H1 (cell line): ENCODE measurements at regions not wholly inside any gene's neighbourhood (a gene's known extent, or its start where the extent isn't known, plus 50 kb on each side); places are given as distances from the start of the nearest gene placed in this dataset.

ENCODE experiments used
- CTCF ChIA-PET: fragments of 300-600 bp; sonication (Branson Sonifier 250); formaldehyde crosslinking; loops from one replicate; lab custom pipeline; 2021; ENCODE audit not compliant: partially characterized antibody; lab: Charles Lee
- POLR2A ChIA-PET: fragments of 300-600 bp; sonication (Branson Sonifier 250); formaldehyde crosslinking; loops from one replicate; lab custom pipeline; 2021; ENCODE audit warnings: inconsistent platforms; ENCODE audit not compliant: partially characterized antibody; lab: Charles Lee
- DNase-seq, 2 experiments: peaks; one replicate each; pipeline versions ENCODE4 v3.0.0 to v3.0.0-alpha.2; 2010 to 2022; ENCODE audit warnings: low spot score in 2 of 2, low read depth in 1 of 2, mixed read lengths in 1 of 2
- FAIRE-seq: peaks from 2 replicates; lab custom pipeline; 2011; peaks lifted over from hg19 to GRCh38; lab: Jason Lieb, UNC
- H2AFZ ChIP-seq: 2 replicates; pipeline ENCODE4 v1.8.1; 2012; ENCODE audit warnings: low read length, inconsistent platforms
- H2AK5ac ChIP-seq: 2 replicates; pipeline ENCODE4 v1.6.1; 2013; ENCODE audit warnings: low read depth, low read length
- H2BK120ac ChIP-seq: replicated peaks from 2 replicates; pipeline ENCODE3; 2013; ENCODE audit warnings: low read depth, low read length, inconsistent platforms
- H2BK12ac ChIP-seq: 2 replicates; pipeline ENCODE4 v1.6.1; 2013; ENCODE audit warnings: low read depth, low read length
- H2BK15ac ChIP-seq: 2 replicates; pipeline ENCODE4 v1.6.1; 2013; ENCODE audit warnings: low read length
- H2BK20ac ChIP-seq: 2 replicates; pipeline ENCODE4 v1.6.1; 2013; ENCODE audit warnings: low read length
- H2BK5ac ChIP-seq: 2 replicates; pipeline ENCODE4 v1.6.1; 2013; ENCODE audit warnings: low read depth, low read length
- H3K14ac ChIP-seq: 2 replicates; pipeline ENCODE4 v1.6.1; 2013; ENCODE audit warnings: inconsistent platforms; ENCODE audit not compliant: insufficient read length
- H3K18ac ChIP-seq: 2 replicates; pipeline ENCODE4 v1.6.1; 2013; ENCODE audit warnings: low read length; ENCODE audit errors: extremely low read depth
- H3K23ac ChIP-seq: 2 replicates; pipeline ENCODE4 v1.6.1; 2013; ENCODE audit warnings: inconsistent platforms; ENCODE audit not compliant: insufficient read length
- H3K23me2 ChIP-seq: 2 replicates; pipeline ENCODE4 v1.6.1; 2013; ENCODE audit warnings: low read depth, low read length
- H3K27ac ChIP-seq: 2 replicates; pipeline ENCODE4 v1.6.1; 2011; ENCODE audit warnings: low read depth, low read length, inconsistent platforms
- H3K27me3 ChIP-seq, 4 experiments: replicated peaks in 1 of 4; 1 replicate in 1 of 4; 2 replicates in 3 of 4; pipeline versions ENCODE4 v1.6.1 to v1.8.1; 2011 to 2013; ENCODE audit warnings: low read length in 3 of 4, mild to moderate bottlenecking in 3 of 4, inconsistent platforms in 2 of 4, mixed read lengths in 2 of 4, moderate library complexity in 1 of 4; ENCODE audit not compliant: control insufficient read depth in 3 of 4, insufficient read depth in 3 of 4; ENCODE audit errors: extremely low read depth in 1 of 4
- H3K36me3 ChIP-seq, 4 experiments: 2 replicates each; pipeline versions ENCODE4 v1.6.1 to v1.8.1; 2011 to 2013; ENCODE audit warnings: mild to moderate bottlenecking in 4 of 4, low read length in 3 of 4, moderate library complexity in 2 of 4, control low read depth in 1 of 4, inconsistent platforms in 1 of 4; ENCODE audit not compliant: insufficient read depth in 4 of 4, control insufficient read depth in 2 of 4
- H3K4ac ChIP-seq: replicated peaks from 2 replicates; pipeline ENCODE3; 2013; ENCODE audit warnings: low read length, low read depth, mixed read lengths, inconsistent platforms; ENCODE audit not compliant: insufficient read length
- H3K4me1 ChIP-seq, 4 experiments: replicated peaks in 1 of 4; 1 replicate in 1 of 4; 2 replicates in 3 of 4; pipeline versions ENCODE4 v1.6.1 to v1.8.1; 2011 to 2013; ENCODE audit warnings: low read length in 3 of 4, inconsistent platforms in 2 of 4, mixed read lengths in 1 of 4; ENCODE audit not compliant: insufficient read depth in 4 of 4, control insufficient read depth in 3 of 4
- H3K4me2 ChIP-seq, 2 experiments: 2 replicates each; pipeline versions ENCODE4 v1.6.1 to v1.8.1; 2011 to 2013; ENCODE audit warnings: low read depth in 2 of 2, low read length in 2 of 2, control low read depth in 1 of 2, inconsistent platforms in 1 of 2, mild to moderate bottlenecking in 1 of 2; ENCODE audit not compliant: insufficient read depth in 1 of 2
- H3K4me3 ChIP-seq, 4 experiments: fragments of 200-600, 300-600 bp in 1 of 4; sonication (generic), shearing (Covaris generic), sonication (Bioruptor Twin) in 1 of 4; 2 replicates each; pipeline versions ENCODE4 v1.5.1 to v1.8.1; 2011 to 2016; ENCODE audit warnings: low read length in 4 of 4, low read depth in 3 of 4, control low read depth in 2 of 4, inconsistent platforms in 2 of 4, mild to moderate bottlenecking in 2 of 4, mixed read lengths in 1 of 4, moderate library complexity in 1 of 4; ENCODE audit not compliant: insufficient read depth in 2 of 4; ENCODE audit errors: extremely low read depth in 1 of 4
- H3K56ac ChIP-seq: replicated peaks from 2 replicates; pipeline ENCODE3; 2013; ENCODE audit warnings: low read depth, mild to moderate bottlenecking, mixed read lengths, low read length, inconsistent platforms; ENCODE audit not compliant: insufficient read length
- H3K79me1 ChIP-seq: 2 replicates; pipeline ENCODE4 v1.6.1; 2013; ENCODE audit warnings: low read depth, low read length, control low read depth
- H3K79me2 ChIP-seq, 2 experiments: 2 replicates each; pipeline versions ENCODE4 v1.6.1 to v1.8.1; 2012 to 2013; ENCODE audit warnings: low read length in 2 of 2, mild to moderate bottlenecking in 2 of 2, inconsistent platforms in 1 of 2; ENCODE audit not compliant: insufficient read depth in 2 of 2, control insufficient read depth in 1 of 2
- H3K9ac ChIP-seq, 4 experiments: replicated peaks in 1 of 4; 1 replicate in 1 of 4; 2 replicates in 3 of 4; pipeline versions ENCODE4 v1.6.1 to v1.8.1; 2011 to 2013; ENCODE audit warnings: low read depth in 3 of 4, low read length in 3 of 4, control low read depth in 2 of 4, mild to moderate bottlenecking in 2 of 4, moderate library complexity in 2 of 4, inconsistent platforms in 1 of 4; ENCODE audit errors: extremely low read depth in 1 of 4
- H3K9me3 ChIP-seq, 2 experiments: 2 replicates each; pipeline versions ENCODE4 v1.6.1 to v1.8.1; 2012 to 2013; ENCODE audit warnings: mild to moderate bottlenecking in 2 of 2, moderate library complexity in 2 of 2, control low read depth in 1 of 2, inconsistent platforms in 1 of 2, low read depth in 1 of 2, low read length in 1 of 2, mixed read lengths in 1 of 2; ENCODE audit not compliant: insufficient read depth in 2 of 2
- H4K20me1 ChIP-seq, 2 experiments: replicated peaks in 1 of 2; 2 replicates each; pipeline versions ENCODE3 to v1.8.1; 2011 to 2013; ENCODE audit warnings: inconsistent platforms in 2 of 2, low read length in 2 of 2, mild to moderate bottlenecking in 1 of 2; ENCODE audit not compliant: insufficient read depth in 2 of 2, control insufficient read depth in 1 of 2
- H4K5ac ChIP-seq: 2 replicates; pipeline ENCODE4 v1.6.1; 2013; ENCODE audit warnings: low read length, low read depth, mixed read lengths, inconsistent platforms; ENCODE audit not compliant: insufficient read length
- H4K8ac ChIP-seq: 2 replicates; pipeline ENCODE4 v1.8.0; 2013; ENCODE audit warnings: mild to moderate bottlenecking, moderate library complexity, low read length, inconsistent platforms; ENCODE audit not compliant: insufficient read depth; ENCODE audit errors: extremely low read depth
- H4K91ac ChIP-seq: replicated peaks from 2 replicates; pipeline ENCODE3; 2013; ENCODE audit warnings: low read length, mixed read lengths, inconsistent platforms; ENCODE audit not compliant: insufficient read length
- ASH2L ChIP-seq: fragments of 200-600, 300-600 bp; sonication (generic); IDR thresholded peaks from one replicate; pipeline ENCODE4 v1.7.1; 2017; ENCODE audit warnings: low read length
- BCL11A ChIP-seq, 2 experiments: IDR thresholded peaks; one replicate each; pipeline ENCODE4 v1.6.1; 2011; ENCODE audit warnings: low read depth in 2 of 2, low read length in 2 of 2, mild to moderate bottlenecking in 2 of 2
- EZH2 ChIP-seq: fragments of 200-600 bp; sonication (generic); IDR thresholded peaks from 2 replicates; pipeline ENCODE4 v1.7.1; 2012; ENCODE audit warnings: low read depth, mild to moderate bottlenecking, moderate library complexity, low read length, inconsistent platforms; ENCODE audit not compliant: severe bottlenecking
- FOSL1 ChIP-seq: IDR thresholded peaks from 2 replicates; pipeline ENCODE4 v1.6.1; 2011; ENCODE audit warnings: mild to moderate bottlenecking, low read depth, low read length, moderate library complexity; ENCODE audit not compliant: insufficient read depth
- HDAC6 ChIP-seq: IDR thresholded peaks from one replicate; pipeline ENCODE4 v1.7.1; 2012; ENCODE audit warnings: low read depth, mild to moderate bottlenecking, inconsistent platforms, low read length, moderate library complexity
- MAFK ChIP-seq: IDR thresholded peaks from 2 replicates; pipeline ENCODE4 v1.6.1; 2012; ENCODE audit warnings: low read depth, mild to moderate bottlenecking, improper control_type of control experiment, low read length
- POU5F1 ChIP-seq: IDR thresholded peaks from 2 replicates; pipeline ENCODE4 v1.6.1; 2011; ENCODE audit warnings: low read depth, mild to moderate bottlenecking, low read length, moderate library complexity
- SAP30 ChIP-seq: fragments of 300-600 bp; sonication (generic); IDR thresholded peaks from 2 replicates; pipeline ENCODE4 v1.7.1; 2012; ENCODE audit warnings: low read length, moderate library complexity, mild to moderate bottlenecking, inconsistent platforms; ENCODE audit not compliant: insufficient read depth, insufficient replicate concordance
- SIX5 ChIP-seq: IDR thresholded peaks from 2 replicates; pipeline ENCODE4 v1.6.1; 2011; ENCODE audit warnings: mild to moderate bottlenecking, low read depth, low read length
- SP2 ChIP-seq: IDR thresholded peaks from 2 replicates; pipeline ENCODE4 v1.6.1; 2012; ENCODE audit warnings: mild to moderate bottlenecking, low read length, inconsistent platforms
- SUZ12 ChIP-seq: fragments of 200-600 bp; sonication (generic); IDR thresholded peaks from 2 replicates; pipeline ENCODE4 v1.6.1; 2012; ENCODE audit warnings: mild to moderate bottlenecking, inconsistent platforms, low read length, moderate library complexity, mixed read lengths
- WGBS, 2 experiments: shearing (Covaris generic) in 1 of 2; methylation state at CpG; one replicate each; pipeline versions ENCODE4 v1.1.6 to v1.1.7; 2013 to 2015; ENCODE audit warnings: low lambda C conversion rate in 2 of 2, mixed read lengths in 2 of 2, inconsistent platforms in 1 of 2, low coverage in 1 of 2, missing lambda C conversion rate in 1 of 2; ENCODE audit not compliant: insufficient replicate concordance in 2 of 2, insufficient coverage in 1 of 2, insufficient read length in 1 of 2; ENCODE audit errors: extremely low coverage in 1 of 2, missing lambda C conversion rate in 1 of 2; 5-methylcytosine and 5-hydroxymethylcytosine counted together
- TF ChIP-seq, protein P1 (sequence below): IDR thresholded peaks from 2 replicates; pipeline ENCODE4 v1.6.1; 2012; ENCODE audit warnings: low read length, inconsistent platforms

DNA sequence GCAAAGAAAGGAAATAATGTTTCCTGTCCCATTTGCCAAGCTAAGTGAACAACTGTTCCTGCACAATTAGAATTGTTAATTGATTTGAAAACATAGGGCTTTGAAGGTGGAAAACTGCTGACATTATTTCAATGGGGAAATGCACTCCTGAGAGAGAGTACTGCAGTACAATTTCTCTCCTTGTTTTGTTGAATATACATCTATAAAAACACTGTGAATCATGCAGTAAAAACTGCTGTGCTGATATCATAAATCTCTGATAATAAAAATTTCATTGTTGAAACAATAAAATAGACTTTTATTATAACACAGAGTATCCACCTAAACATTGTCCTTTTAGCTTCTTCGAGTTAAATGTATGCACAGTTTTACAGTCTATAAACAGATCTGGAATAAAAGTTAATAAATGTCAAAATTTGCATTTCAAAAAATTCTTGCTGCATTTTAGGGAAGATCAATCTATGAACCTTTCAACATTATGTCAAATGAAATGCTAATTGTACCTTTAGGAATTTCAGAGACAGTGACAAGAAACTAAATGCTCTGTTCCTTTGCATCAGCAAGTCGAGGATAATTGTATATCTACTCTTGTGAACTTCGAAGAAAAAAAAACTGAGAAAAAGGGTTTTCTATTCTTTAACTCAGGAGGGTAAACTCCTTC is 328.2 kb upstream of the DACH1 start:
- no peak for FAIRE-seq
- POLR2A ChIA-PET, result no interaction called here
- TF ChIP-seq SIX5, result no peak
- no peak for TF ChIP-seq MAFK
- TF ChIP-seq FOSL1, result no peak
- TF ChIP-seq HDAC6, result no peak
- TF ChIP-seq SP2, result no peak
- TF ChIP-seq SAP30, result no peak
- no peak for TF ChIP-seq BCL11A (IDR thresholded peaks at IDR 0.05; ENCODE audit: low read depth in 2 of 2, low read length in 2 of 2)
- TF ChIP-seq ASH2L, result no peak
- TF ChIP-seq, protein P1, sequence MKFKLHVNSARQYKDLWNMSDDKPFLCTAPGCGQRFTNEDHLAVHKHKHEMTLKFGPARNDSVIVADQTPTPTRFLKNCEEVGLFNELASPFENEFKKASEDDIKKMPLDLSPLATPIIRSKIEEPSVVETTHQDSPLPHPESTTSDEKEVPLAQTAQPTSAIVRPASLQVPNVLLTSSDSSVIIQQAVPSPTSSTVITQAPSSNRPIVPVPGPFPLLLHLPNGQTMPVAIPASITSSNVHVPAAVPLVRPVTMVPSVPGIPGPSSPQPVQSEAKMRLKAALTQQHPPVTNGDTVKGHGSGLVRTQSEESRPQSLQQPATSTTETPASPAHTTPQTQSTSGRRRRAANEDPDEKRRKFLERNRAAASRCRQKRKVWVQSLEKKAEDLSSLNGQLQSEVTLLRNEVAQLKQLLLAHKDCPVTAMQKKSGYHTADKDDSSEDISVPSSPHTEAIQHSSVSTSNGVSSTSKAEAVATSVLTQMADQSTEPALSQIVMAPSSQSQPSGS, result no peak
- no peak for TF ChIP-seq EZH2
- TF ChIP-seq SUZ12, result no peak
- no peak for TF ChIP-seq POU5F1

More for the DNA sequence above, 328.2 kb upstream of the DACH1 start:
- H3K79me2 ChIP-seq, result no peaks in the 10 kb centered on the region
- no peak overlapping the region for H2BK12ac ChIP-seq
- H3K14ac ChIP-seq, result no peak overlapping the region
- H4K20me1 ChIP-seq, result no peaks in the 10 kb centered on the region
- no peak overlapping the region for H2BK15ac ChIP-seq
- no peak overlapping the region for H3K4me3 ChIP-seq
- no peak overlapping the region for H3K23ac ChIP-seq
- H3K27me3 ChIP-seq, result no peaks in the 10 kb centered on the region
- no peak overlapping the region for H2BK5ac ChIP-seq
- H2AK5ac ChIP-seq, result no peak overlapping the region
- no peak overlapping the region for H4K91ac ChIP-seq
- no peak overlapping the region for H3K56ac ChIP-seq
- no peak overlapping the region for H3K4ac ChIP-seq
- H3K9ac ChIP-seq, result no peak overlapping the region
- CTCF ChIA-PET, result interaction anchor here (1.4 kb wide), 1 partner anchor 13 kb away, joined by 5 read pairs; no protein-coding TSS in a partner anchor
- no peaks in the 10 kb centered on the region for H3K23me2 ChIP-seq
- no peak overlapping the region for H3K4me2 ChIP-seq
- no peak overlapping the region for H3K18ac ChIP-seq
- H3K36me3 ChIP-seq, result no peaks in the 10 kb centered on the region
- H2BK120ac ChIP-seq, result no peak overlapping the region
- H3K79me1 ChIP-seq, result no peaks in the 10 kb centered on the region
- no peak overlapping the region for H3K27ac ChIP-seq
- 0 out of 2 replicates have a peak overlapping the region, but pooled peaks have one; percentile 63 for H2AFZ ChIP-seq
- no peak overlapping the region for H4K5ac ChIP-seq
- H2BK20ac ChIP-seq, result no peak overlapping the region
- no peak for DNase-seq
- H3K4me1 ChIP-seq, result no peaks in the 10 kb centered on the region
- 97% methylated on average over 3 of the region's 3 CpGs; no CpG with 5 or more reads in 1 of the 2 experiments for WGBS, 2 experiments
- no peaks in the 10 kb centered on the region for H3K9me3 ChIP-seq
- H4K8ac ChIP-seq, result no peak overlapping the region
